ENCODE measurements at regions not wholly inside any gene's neighbourhood (a gene's known extent, or its start where the extent isn't known, plus 50 kb on each side); places are given as distances from the start of the nearest gene placed in this dataset.

DNA sequence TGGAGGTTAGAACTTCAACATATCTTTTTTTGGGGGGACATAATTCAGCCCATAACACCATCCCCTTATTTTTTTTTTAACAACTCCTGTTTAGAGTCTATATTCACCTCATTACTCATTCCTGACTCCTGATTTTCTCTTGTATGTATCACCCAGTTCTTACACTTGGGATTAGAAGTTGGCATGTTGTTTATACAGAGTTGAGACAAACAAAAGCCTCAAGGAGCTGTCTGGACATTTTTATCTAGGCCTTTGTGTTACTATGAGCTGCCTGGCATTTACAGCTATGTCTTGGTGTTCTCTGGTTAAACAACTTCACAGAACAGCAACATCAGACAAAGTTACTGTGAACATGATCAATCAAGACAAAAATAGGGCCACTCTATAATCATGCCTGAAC, 517.5 kb downstream of the KIF20B start:
- Histone ChIP-seq H3K9me3 (ENCODE audit: low read length) (peaks cover 17% of the 10 kb centered on the region; the same call in 1 of the 2 replicates), H4K20me1 (ENCODE audit: insufficient read depth, low read length) (no peaks in the 10 kb centered on the region), H3K4me3 (replicated peaks in 1 of 3; ENCODE audit: insufficient read depth in 1 of 3, low read depth in 2 of 3, low read length in 3 of 3) (no peak overlapping the region), H3K36me3 (replicated peaks in 1 of 2; ENCODE audit: control insufficient read depth in 1 of 2, insufficient read depth in 2 of 2, low read length in 2 of 2) (no peaks in the 10 kb centered on the region), H3K9ac (ENCODE audit: insufficient read depth, low read depth, low read length) (no peak overlapping the region), H3K27ac (ENCODE audit: extremely low read length, insufficient read depth, low read length) (no peak overlapping the region), H3K4me2 (ENCODE audit: low read depth, low read length) (no peak overlapping the region), H3K4me1 (ENCODE audit: insufficient read depth, low read length) (no peaks in the 10 kb centered on the region), H2AFZ (ENCODE audit: low read length) (no peak overlapping the region), H3K79me2 (ENCODE audit: insufficient read depth, low read length) (no peaks in the 10 kb centered on the region), H3K27me3 (ENCODE audit: control insufficient read depth in 1 of 2, insufficient read depth in 2 of 2, low read length in 2 of 2) (no peaks in the 10 kb centered on the region; a peak in 1 of 5 replicates)
- FAIRE-seq (no peak), DNase-seq (ENCODE audit: low spot score) (no peak), ATAC-seq (no peak)
- intact Hi-C loops (cut with micrococcal nuclease; ENCODE audit: unreplicated experiment) (no loop called here), in situ Hi-C loops (cut with HindIII; ENCODE audit: extremely low pct_ligation_motif_present, low pct_unique_long_range_greater_than_20kb) (no loop called here)
- CTCF ChIA-PET (ENCODE audit: low intra/inter-chr PET ratio, low total read pairs): no interaction called here
- no TSS peak for BruUV-seq (replicated peaks)
- no peak for TF ChIP-seq TMF1 (CRISPR knock-in tag; IDR thresholded peaks at IDR 0.05; ENCODE audit: low read depth)
- no peak for TF ChIP-seq ZNF432 (CRISPR knock-in tag; IDR thresholded peaks at IDR 0.05; ENCODE audit: borderline replicate concordance)
- no peak for TF ChIP-seq MED1 (CRISPR knock-in tag; IDR thresholded peaks at IDR 0.05)
- TF ChIP-seq ZNF597 (CRISPR knock-in tag; IDR thresholded peaks at IDR 0.05): no peak
- no peak for TF ChIP-seq ZNF558 (CRISPR knock-in tag; IDR thresholded peaks at IDR 0.05; ENCODE audit: borderline replicate concordance)
- no peak for TF ChIP-seq SNAPC4 (CRISPR knock-in tag; IDR thresholded peaks at IDR 0.05)
- TF ChIP-seq, protein P1, sequence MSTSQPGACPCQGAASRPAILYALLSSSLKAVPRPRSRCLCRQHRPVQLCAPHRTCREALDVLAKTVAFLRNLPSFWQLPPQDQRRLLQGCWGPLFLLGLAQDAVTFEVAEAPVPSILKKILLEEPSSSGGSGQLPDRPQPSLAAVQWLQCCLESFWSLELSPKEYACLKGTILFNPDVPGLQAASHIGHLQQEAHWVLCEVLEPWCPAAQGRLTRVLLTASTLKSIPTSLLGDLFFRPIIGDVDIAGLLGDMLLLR (CRISPR knock-in tag; IDR thresholded peaks at IDR 0.05): no peak
- no peak for TF ChIP-seq RFX5 (IDR thresholded peaks at IDR 0.05; ENCODE audit: low read depth, low read length)
- POLR2A ChIA-PET: no interaction called here

Data from HepG2 (cell line).